HEK293 (cell line): ENCODE measurements at regions not wholly inside any gene's neighbourhood (a gene's known extent, or its start where the extent isn't known, plus 50 kb on each side); places are given as distances from the start of the nearest gene placed in this dataset.

Source experiments
- CTCF ChIA-PET: fragments of 350-600 bp; formaldehyde crosslinking; extraction: SDS; loops from one replicate; lab custom pipeline; 2021; ENCODE audit warnings: antibody characterized with exemption; lab: Yijun Ruan, JAX
- POLR2A ChIA-PET: fragments of 300-600 bp; formaldehyde crosslinking; extraction: SDS; loops from one replicate; lab custom pipeline; 2020; ENCODE audit warnings: antibody characterized with exemption, inconsistent platforms; lab: Yijun Ruan, JAX
- H3K27ac ChIP-seq: fragments of 200-500 bp; sonication (Bioruptor generic); 2 replicates; pipeline ENCODE4 v1.5.1; 2014; ENCODE audit warnings: low read depth, low read length, control low read depth, inconsistent platforms; ENCODE audit errors: extremely low read depth
- H3K36me3 ChIP-seq, 2 experiments: fragments of 200-500 bp in 1 of 2; sonication (Bioruptor generic) in 1 of 2; 1 replicate in 1 of 2; 2 replicates in 1 of 2; pipeline ENCODE4 v1.5.1; 2014 to 2017; ENCODE audit warnings: inconsistent platforms in 2 of 2, low read length in 2 of 2; ENCODE audit not compliant: control insufficient read depth in 2 of 2, insufficient read depth in 1 of 2
- H3K4me1 ChIP-seq: fragments of 200-500 bp; sonication (Bioruptor generic); 2 replicates; pipeline ENCODE4 v1.5.1; 2014; ENCODE audit warnings: mild to moderate bottlenecking, low read length, inconsistent platforms; ENCODE audit not compliant: control insufficient read depth, insufficient read depth
- H3K4me3 ChIP-seq: 2 replicates; pipeline ENCODE4 v1.5.1; 2011; ENCODE audit warnings: low read depth, mild to moderate bottlenecking, control low read depth, low read length, moderate library complexity
- H3K9me3 ChIP-seq: fragments of 200-500 bp; sonication (Bioruptor generic); 2 replicates; pipeline ENCODE4 v1.5.1; 2014; ENCODE audit warnings: low read depth, low read length, inconsistent platforms; ENCODE audit not compliant: control insufficient read depth, insufficient read depth
- ATF2 ChIP-seq: fragments of 450-650 bp; formaldehyde crosslinking; IDR thresholded peaks from 2 replicates; pipeline ENCODE4 v1.5.1; 2016; ENCODE audit warnings: missing biosample characterization, missing genetic modification characterization, low read depth
- ELK4 ChIP-seq: IDR thresholded peaks from 2 replicates; pipeline ENCODE4 v1.6.1; 2011; ENCODE audit warnings: mild to moderate bottlenecking, low read depth, low read length, borderline replicate concordance
- HOXC10 ChIP-seq: sonication (generic); formaldehyde crosslinking; IDR thresholded peaks from 2 replicates; pipeline ENCODE4 v1.8.1; 2023; ENCODE audit warnings: mild to moderate bottlenecking, missing genetic modification reagents
- MZF1 ChIP-seq: fragments of 450-650 bp; formaldehyde crosslinking; IDR thresholded peaks from 2 replicates; pipeline ENCODE4 v1.5.1; 2017; ENCODE audit warnings: missing biosample characterization, missing genetic modification characterization, borderline replicate concordance
- WT1 ChIP-seq: fragments of 450-650 bp; formaldehyde crosslinking; IDR thresholded peaks from 2 replicates; pipeline ENCODE4 v1.5.1; 2016; ENCODE audit warnings: missing biosample characterization, missing genetic modification characterization
- ZBTB21 ChIP-seq: fragments of 450-650 bp; formaldehyde crosslinking; IDR thresholded peaks from 2 replicates; pipeline ENCODE4 v1.5.1; 2017; ENCODE audit warnings: missing biosample characterization, missing genetic modification characterization
- ZEB2 ChIP-seq: fragments of 450-650 bp; formaldehyde crosslinking; IDR thresholded peaks from 2 replicates; pipeline ENCODE4 v1.5.1; 2016; ENCODE audit warnings: missing biosample characterization, missing genetic modification characterization
- ZNF132 ChIP-seq: fragments of 450-650 bp; formaldehyde crosslinking; IDR thresholded peaks from 2 replicates; pipeline ENCODE4 v1.5.1; 2017; ENCODE audit warnings: missing biosample characterization, missing genetic modification characterization, borderline replicate concordance
- ZNF175 ChIP-seq: fragments of 450-650 bp; formaldehyde crosslinking; IDR thresholded peaks from 2 replicates; pipeline ENCODE4 v1.5.1; 2016; ENCODE audit warnings: missing biosample characterization, missing genetic modification characterization
- ZNF239 ChIP-seq: fragments of 450-650 bp; formaldehyde crosslinking; IDR thresholded peaks from 2 replicates; pipeline ENCODE4 v1.5.1; 2016; ENCODE audit warnings: missing biosample characterization, missing genetic modification characterization
- ZNF311 ChIP-seq: fragments of 450-650 bp; formaldehyde crosslinking; IDR thresholded peaks from 2 replicates; pipeline ENCODE4 v1.5.1; 2017; ENCODE audit warnings: missing biosample characterization, missing genetic modification characterization, borderline replicate concordance
- ZNF510 ChIP-seq: fragments of 450-650 bp; formaldehyde crosslinking; IDR thresholded peaks from 2 replicates; pipeline ENCODE4 v1.5.1; 2018; ENCODE audit warnings: mild to moderate bottlenecking, missing genetic modification characterization, missing biosample characterization; ENCODE audit not compliant: insufficient replicate concordance
- ZNF555 ChIP-seq: fragments of 450-650 bp; formaldehyde crosslinking; conservative IDR thresholded peaks from 2 replicates; pipeline ENCODE4 v1.5.1; 2017; ENCODE audit warnings: missing biosample characterization, mild to moderate bottlenecking, missing genetic modification characterization, inconsistent platforms
- ZNF560 ChIP-seq: fragments of 450-650 bp; formaldehyde crosslinking; IDR thresholded peaks from 2 replicates; pipeline ENCODE4 v1.5.1; 2017; ENCODE audit warnings: missing biosample characterization, missing genetic modification characterization, borderline replicate concordance
- ZNF629 ChIP-seq: fragments of 450-650 bp; formaldehyde crosslinking; IDR thresholded peaks from 2 replicates; pipeline ENCODE4 v1.5.1; 2017; ENCODE audit warnings: missing biosample characterization, missing genetic modification characterization
- ZNF704 ChIP-seq: fragments of 450-650 bp; formaldehyde crosslinking; IDR thresholded peaks from 2 replicates; pipeline ENCODE4 v1.5.1; 2016; ENCODE audit warnings: missing biosample characterization, missing genetic modification characterization
- ZNF785 ChIP-seq: fragments of 450-650 bp; formaldehyde crosslinking; IDR thresholded peaks from 2 replicates; pipeline ENCODE4 v1.5.1; 2016; ENCODE audit warnings: missing biosample characterization, missing genetic modification characterization
- TF ChIP-seq, protein P1 (sequence below): fragments of 450-650 bp; formaldehyde crosslinking; IDR thresholded peaks from 2 replicates; pipeline ENCODE4 v1.5.1; 2017; ENCODE audit warnings: missing biosample characterization, missing genetic modification characterization
- TF ChIP-seq, protein P2 (sequence below): fragments of 450-650 bp; formaldehyde crosslinking; IDR thresholded peaks from 2 replicates; pipeline ENCODE4 v1.5.1; 2017; ENCODE audit warnings: missing biosample characterization, missing genetic modification characterization
- TF ChIP-seq, protein P3 (sequence below): fragments of 450-650 bp; formaldehyde crosslinking; optimal IDR thresholded peaks from 2 replicates; pipeline ENCODE3; 2016; ENCODE audit warnings: missing biosample characterization, mild to moderate bottlenecking, missing genetic modification characterization
- TF ChIP-seq, protein P4 (sequence below): fragments of 450-650 bp; formaldehyde crosslinking; IDR thresholded peaks from 2 replicates; pipeline ENCODE4 v1.5.1; 2017; ENCODE audit warnings: missing biosample characterization, mild to moderate bottlenecking, missing genetic modification characterization, moderate library complexity

DNA sequence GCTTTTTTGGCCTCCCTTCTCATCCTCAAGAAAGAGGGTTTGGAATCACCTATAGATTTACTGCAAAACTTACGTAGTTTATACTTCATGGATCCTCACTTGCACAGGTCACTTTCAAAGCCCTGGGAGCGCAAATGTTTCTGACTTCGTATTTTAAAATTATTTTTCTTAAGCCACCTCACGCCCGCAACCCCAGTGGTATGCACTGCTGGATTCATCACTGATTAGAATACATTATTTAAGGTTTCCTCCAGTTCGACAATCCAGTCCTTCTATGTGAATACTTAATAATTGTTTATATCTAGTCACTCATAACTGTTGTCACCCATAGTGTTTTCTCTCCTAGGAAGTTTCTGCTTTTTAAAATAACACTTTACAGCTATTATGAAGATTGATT, 339.9 kb downstream of the CHL1 start:
- no peaks in the 10 kb centered on the region for H3K9me3 ChIP-seq
- POLR2A ChIA-PET, result no interaction called here
- no peaks in the 10 kb centered on the region for H3K36me3 ChIP-seq
- peak overlapping the region; percentile 42 for H3K4me3 ChIP-seq
- CTCF ChIA-PET, result no interaction called here
- TF ChIP-seq ZNF311 (tag by site-specific recombination) (no peak), HOXC10 (CRISPR knock-in tag) (no peak), ZNF510 (tag by site-specific recombination) (no peak), ZNF239 (tag by site-specific recombination) (no peak), ELK4 (no peak), WT1 (no peak), MZF1 (tag by site-specific recombination) (no peak), ZEB2 (tag by site-specific recombination) (no peak), ZNF132 (tag by site-specific recombination) (no peak)
- TF ChIP-seq, protein P1, sequence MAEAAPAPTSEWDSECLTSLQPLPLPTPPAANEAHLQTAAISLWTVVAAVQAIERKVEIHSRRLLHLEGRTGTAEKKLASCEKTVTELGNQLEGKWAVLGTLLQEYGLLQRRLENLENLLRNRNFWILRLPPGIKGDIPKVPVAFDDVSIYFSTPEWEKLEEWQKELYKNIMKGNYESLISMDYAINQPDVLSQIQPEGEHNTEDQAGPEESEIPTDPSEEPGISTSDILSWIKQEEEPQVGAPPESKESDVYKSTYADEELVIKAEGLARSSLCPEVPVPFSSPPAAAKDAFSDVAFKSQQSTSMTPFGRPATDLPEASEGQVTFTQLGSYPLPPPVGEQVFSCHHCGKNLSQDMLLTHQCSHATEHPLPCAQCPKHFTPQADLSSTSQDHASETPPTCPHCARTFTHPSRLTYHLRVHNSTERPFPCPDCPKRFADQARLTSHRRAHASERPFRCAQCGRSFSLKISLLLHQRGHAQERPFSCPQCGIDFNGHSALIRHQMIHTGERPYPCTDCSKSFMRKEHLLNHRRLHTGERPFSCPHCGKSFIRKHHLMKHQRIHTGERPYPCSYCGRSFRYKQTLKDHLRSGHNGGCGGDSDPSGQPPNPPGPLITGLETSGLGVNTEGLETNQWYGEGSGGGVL (tag by site-specific recombination), result no peak
- TF ChIP-seq, all 188 proteins: peak for 0
- Histone ChIP-seq H3K4me1 (no peaks in the 10 kb centered on the region), H3K27ac (no peak overlapping the region)

- Histone ChIP-seq H3K4me3 (no peak overlapping the region), H3K4me1 (no peaks in the 10 kb centered on the region), H3K9me3 (no peaks in the 10 kb centered on the region), H3K36me3 (no peaks in the 10 kb centered on the region), H3K27ac (no peak overlapping the region)
- ChIA-PET POLR2A (no interaction called here), CTCF (no interaction called here)
- TF ChIP-seq ZNF629 (tag by site-specific recombination), result no peak
- no peak for TF ChIP-seq HOXC10 (CRISPR knock-in tag)
- no peak for TF ChIP-seq ZNF785 (tag by site-specific recombination)
- no peak for TF ChIP-seq ZNF560 (tag by site-specific recombination)
- TF ChIP-seq ZBTB21 (tag by site-specific recombination), result no peak
Observed at GRCh38 chr3:541062-541801, 344.7 kb downstream of the CHL1 start.

DNA sequence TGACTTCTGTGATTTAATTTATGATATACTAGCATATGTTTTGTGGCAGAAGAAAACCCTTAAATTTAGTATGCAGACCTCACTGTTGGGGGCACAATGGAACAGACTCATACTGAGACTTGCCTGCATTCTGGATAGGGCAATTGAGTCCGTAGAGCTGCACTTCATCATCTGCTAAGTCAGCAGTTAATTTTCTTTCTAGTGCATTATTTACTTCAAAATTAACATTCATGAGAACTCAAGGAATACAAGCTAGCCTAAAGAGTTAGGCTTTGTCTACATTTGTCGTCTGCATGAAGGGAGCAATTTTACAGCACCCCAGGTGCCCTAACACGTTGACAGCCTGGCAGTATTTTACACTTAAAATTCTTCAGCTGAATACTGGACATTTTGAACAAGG, 345.5 kb downstream of the CHL1 start:
- Histone ChIP-seq H3K4me3 (no peak overlapping the region), H3K36me3 (no peaks in the 10 kb centered on the region), H3K9me3 (no peaks in the 10 kb centered on the region), H3K27ac (no peak overlapping the region), H3K4me1 (no peaks in the 10 kb centered on the region)
- ChIA-PET POLR2A (no interaction called here), CTCF (no interaction called here)
- TF ChIP-seq ZNF555 (tag by site-specific recombination), result no peak
- TF ChIP-seq, protein P2, sequence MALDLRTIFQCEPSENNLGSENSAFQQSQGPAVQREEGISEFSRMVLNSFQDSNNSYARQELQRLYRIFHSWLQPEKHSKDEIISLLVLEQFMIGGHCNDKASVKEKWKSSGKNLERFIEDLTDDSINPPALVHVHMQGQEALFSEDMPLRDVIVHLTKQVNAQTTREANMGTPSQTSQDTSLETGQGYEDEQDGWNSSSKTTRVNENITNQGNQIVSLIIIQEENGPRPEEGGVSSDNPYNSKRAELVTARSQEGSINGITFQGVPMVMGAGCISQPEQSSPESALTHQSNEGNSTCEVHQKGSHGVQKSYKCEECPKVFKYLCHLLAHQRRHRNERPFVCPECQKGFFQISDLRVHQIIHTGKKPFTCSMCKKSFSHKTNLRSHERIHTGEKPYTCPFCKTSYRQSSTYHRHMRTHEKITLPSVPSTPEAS (tag by site-specific recombination), result no peak
- no peak for TF ChIP-seq ATF2 (tag by site-specific recombination)
- TF ChIP-seq, protein P3, sequence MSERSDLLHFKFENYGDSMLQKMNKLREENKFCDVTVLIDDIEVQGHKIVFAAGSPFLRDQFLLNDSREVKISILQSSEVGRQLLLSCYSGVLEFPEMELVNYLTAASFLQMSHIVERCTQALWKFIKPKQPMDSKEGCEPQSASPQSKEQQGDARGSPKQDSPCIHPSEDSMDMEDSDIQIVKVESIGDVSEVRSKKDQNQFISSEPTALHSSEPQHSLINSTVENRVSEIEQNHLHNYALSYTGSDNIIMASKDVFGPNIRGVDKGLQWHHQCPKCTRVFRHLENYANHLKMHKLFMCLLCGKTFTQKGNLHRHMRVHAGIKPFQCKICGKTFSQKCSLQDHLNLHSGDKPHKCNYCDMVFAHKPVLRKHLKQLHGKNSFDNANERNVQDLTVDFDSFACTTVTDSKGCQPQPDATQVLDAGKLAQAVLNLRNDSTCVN (tag by site-specific recombination), result no peak
- no peak for TF ChIP-seq ZNF629 (tag by site-specific recombination)
- TF ChIP-seq ZNF175 (tag by site-specific recombination), result no peak
- no peak for TF ChIP-seq ZNF704
- TF ChIP-seq, protein P4, sequence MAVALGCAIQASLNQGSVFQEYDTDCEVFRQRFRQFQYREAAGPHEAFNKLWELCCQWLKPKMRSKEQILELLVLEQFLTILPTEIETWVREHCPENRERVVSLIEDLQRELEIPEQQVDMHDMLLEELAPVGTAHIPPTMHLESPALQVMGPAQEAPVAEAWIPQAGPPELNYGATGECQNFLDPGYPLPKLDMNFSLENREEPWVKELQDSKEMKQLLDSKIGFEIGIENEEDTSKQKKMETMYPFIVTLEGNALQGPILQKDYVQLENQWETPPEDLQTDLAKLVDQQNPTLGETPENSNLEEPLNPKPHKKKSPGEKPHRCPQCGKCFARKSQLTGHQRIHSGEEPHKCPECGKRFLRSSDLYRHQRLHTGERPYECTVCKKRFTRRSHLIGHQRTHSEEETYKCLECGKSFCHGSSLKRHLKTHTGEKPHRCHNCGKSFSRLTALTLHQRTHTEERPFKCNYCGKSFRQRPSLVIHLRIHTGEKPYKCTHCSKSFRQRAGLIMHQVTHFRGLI (tag by site-specific recombination), result no peak
